ENCODE measurements at regions not wholly inside any gene's neighbourhood (a gene's known extent, or its start where the extent isn't known, plus 50 kb on each side); places are given as distances from the start of the nearest gene placed in this dataset.
"Not testable (repeated sequence)": the region's sequence is repeated elsewhere in the genome, so short reads cannot be mapped to it uniquely, and the experiment has no call there.

DNA sequence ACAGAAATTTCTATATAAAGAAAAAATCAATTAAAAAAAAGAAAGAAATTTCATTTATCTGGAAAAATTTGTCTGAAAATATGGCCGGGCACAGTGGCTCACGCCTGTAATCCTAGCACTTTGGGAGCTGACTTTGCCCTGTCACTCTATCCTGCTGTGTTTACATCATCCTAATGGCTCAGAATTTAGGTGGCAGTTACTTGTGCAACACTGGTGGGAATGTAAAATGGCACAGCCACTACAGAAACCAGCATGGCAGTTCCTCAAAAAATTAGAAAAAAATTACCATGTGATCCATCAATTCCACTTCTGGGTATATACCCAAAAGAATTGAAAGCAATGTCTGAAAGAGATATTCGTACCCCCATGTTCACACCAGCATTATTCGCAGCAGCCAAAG is 405.2 kb upstream of the AUTS2 start:
- DNase-seq (ENCODE audit: low read depth): no peak

DNA sequence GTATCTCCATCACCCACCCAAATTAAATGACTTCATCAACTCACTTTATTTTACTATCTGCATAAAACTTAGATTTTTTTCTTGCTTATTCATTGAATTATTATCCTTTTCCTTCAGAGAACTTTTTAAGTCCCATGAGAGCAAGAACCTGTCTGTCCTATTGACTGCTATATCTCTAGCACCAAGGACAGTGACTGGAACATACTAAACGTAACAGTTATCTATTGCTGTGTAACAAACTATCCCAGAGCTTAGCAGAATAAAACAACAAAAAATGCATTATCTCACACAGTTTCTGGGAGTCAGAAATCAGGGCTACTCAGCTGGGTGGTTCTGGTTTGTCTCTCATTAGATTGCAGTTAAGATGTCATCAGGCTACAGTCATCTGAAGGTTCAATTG is 401.7 kb upstream of the AUTS2 start:
- DNase-seq (ENCODE audit: low read depth): no peak

DNA sequence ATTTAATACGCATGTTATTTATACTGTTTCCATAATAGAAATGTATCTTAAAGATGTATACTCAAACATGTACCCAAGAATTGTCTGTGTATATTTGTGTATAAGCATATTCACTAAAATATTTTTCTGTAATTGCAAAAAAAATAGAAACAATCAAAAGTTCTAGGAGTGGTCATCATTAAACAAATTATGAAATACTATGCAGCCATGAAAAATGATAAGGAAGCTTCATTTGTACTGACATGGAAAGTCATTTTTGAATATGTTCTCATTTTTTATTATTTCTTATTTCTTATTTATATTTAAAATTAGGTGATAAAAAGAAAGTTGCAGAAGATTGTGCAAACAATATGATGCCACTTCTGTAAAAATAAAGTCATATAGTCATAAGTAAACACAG is 400.0 kb upstream of the AUTS2 start:
- no peak for DNase-seq (ENCODE audit: low read depth)

DNA sequence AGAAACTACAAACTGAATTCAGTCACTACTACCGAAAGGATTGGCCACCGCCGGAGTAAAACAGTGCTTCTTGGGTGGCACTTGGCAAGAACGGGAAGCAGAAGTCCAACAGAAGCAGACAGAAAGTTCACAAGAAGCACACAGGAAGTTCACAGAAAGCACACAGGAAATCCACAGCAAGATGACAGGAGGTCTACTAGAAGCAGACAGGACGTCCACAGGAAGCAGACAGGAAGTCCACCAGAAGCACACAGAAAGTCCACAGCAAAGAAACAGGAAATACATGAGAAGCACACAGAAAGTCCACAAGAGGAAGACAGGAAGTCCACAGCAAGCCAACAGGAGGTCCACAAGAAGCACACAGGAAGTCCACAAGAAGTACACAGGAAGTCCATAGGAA is 399.2 kb upstream of the AUTS2 start:
- no peak for DNase-seq (ENCODE audit: low read depth)

DNA sequence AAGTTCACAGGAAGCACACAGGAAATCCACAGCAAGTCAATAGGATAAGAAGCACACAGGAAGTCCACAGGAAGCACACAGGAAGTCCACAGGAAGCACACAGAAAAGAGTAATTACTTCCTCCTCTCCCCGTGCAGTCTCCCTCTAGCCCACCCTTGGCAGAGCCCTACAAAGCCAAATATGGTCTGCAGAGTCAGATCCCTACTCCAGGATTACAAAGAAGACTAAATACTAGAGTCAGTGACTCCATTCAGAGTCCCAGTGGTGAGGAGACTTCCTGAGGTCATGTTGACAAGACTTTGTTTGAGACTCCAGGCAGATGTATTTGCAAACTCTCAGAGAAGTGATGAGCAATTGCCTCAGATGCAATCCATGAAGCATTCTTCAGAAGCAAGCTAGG is 398.6 kb upstream of the AUTS2 start:
- DNase-seq (ENCODE audit: low read depth): no peak

DNA sequence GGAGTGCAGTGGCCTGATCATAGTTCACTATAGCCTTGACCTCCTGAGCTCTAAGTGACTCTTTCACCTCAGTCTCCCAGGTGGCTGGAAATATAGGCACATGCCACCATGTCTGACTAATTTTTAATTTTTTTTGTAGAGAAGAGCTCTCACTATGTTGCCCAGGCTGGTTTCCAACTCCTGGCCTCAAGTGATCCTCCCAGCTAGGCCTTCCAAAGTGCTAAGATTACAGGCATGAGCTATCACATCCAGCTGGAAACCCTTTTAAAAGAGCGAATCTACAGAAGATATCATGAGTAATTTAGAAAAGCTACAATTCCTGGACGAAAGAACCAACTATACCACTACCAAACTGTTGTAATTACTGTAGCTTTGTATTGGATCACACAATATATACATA is 394.4 kb upstream of the AUTS2 start:
- no peak for DNase-seq (ENCODE audit: low read depth)

DNA sequence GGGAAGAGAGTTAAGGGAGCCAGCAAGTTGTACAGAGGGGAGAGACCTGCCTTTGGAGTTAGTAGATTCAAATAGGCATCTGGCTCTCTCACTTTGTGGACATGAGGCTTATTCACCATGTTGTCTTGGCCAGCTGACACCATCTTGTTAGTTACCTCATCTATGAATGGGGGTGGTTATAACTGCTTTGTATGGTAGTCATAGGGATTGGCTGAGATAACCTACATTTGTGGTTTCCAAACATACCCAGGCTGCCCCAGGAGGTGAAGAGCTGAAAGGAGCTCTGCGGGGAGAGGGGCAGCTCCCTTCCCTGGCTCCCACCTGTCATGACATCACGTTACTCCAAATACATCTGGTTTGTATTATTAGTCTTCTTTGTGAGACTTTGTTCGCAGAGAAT is 393.3 kb upstream of the AUTS2 start:
- no peak for DNase-seq (ENCODE audit: low read depth)

DNA sequence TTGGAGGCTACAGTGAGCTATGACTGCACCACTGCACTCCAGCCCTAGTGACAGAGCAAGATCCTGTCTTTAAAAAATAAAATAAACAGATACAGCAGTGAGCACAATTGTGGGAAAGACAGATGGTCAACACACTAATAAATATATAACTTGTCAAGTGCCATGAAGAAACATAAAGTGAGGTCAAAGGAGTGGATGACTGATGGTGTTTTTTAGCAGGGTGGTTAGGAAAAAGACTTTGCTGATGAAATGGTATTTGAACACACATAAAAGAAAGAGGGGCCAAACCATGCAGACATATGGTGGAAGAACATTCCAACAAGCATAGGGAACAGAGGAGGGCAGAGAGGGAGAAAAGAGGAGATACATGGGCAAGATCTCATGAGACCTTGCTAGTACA is 392.7 kb upstream of the AUTS2 start:
- DNase-seq (ENCODE audit: low read depth): no peak

DNA sequence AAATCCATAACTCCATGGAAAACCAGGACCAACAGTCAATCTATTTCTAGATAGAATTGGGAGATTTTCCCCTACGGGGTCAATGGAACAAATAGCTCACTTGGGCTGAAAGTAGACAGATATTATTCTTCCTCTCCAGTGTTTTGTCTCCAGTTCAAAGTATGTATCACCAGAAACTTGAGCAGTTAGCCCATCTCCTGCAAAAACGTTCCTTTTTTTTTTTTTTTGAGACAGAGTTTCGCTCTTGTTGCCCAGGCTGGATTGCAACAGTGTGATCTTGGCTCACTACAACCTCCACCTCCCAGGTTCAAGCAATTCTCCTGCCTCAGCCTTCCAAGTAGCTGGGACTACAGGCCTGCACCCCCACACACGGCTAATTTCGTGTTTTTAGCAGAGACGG is 390.0 kb upstream of the AUTS2 start:
- no peak for DNase-seq (ENCODE audit: low read depth)

DNA sequence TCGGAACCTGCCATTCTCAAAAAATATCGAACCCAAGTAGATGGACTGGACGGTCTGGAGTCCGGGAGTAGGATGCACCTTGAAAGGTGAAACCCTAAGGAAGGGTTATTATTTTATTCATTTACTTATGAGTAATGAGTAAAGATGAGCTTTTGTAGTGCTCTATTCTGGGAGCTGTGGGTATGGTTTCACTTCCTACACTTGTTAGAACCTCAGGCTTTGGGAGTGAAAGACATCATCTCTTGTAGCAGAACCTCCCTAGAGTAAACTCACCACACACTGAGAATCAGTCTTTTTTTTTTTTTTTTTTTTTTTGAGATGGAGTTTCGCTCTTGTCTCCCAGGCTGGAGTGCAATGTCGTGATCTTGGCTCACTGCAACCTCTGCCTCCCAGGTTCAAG is 389.4 kb upstream of the AUTS2 start:
- DNase-seq (ENCODE audit: low read depth): no peak

DNA sequence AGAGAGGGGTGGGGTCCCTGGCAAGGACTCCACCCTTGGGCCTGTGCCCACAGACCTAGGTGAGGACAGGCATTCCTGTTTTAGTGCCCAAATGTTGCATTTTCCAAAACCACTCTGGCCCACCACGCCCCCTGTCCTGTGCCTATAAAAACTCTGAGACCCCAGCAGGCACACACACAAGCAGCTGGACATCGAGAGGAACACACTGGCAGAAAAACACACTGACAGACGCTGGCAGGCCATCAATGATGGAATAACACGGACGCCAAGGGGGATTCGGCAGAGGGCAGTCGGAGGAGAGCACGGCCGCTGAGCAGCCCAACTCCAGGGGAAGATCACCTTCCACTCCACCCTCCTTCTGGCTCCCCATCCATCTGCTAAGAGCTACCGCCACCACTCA is 386.9 kb upstream of the AUTS2 start:
- DNase-seq (ENCODE audit: low read depth): no peak

DNA sequence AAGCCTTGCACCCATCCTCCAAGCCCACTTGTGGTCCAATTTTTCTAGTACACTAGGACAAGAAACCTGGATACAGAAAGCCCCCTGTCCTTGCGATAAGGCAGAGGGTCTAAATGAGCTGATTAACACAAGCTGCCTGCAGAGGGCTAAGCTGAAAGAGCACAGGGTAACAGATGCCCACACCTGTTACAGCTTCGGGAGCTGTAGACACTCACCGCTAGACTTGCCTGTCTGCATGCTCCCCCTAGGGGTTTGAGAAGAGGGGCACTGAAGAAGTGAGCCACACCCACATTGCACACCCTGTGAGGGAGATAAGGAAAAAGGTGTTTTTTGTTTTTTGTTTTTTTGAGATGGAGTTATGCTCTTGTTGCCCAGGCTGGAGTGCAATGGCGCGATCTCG is 386.5 kb upstream of the AUTS2 start:
- DNase-seq (ENCODE audit: low read depth): no peak

DNA sequence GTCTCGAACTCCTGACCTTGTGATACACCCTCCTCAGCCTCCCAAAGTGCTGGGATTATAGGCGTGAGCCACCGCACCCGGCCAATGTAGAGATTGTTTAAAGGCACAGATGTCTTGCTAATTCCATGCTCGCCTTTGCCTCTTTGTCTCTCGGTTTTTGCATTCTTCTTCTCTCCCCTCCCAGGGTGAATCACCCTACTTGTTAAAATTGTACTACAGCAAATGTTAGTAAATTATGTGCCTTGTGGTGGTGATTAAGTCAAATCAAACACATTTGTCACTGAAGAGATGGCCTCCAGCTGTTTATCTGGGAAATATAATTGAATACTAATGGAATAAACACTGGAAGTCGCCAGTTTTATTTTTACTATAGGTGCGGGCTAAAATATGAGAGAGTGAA is 384.4 kb upstream of the AUTS2 start:
- no peak for DNase-seq (ENCODE audit: low read depth)

DNA sequence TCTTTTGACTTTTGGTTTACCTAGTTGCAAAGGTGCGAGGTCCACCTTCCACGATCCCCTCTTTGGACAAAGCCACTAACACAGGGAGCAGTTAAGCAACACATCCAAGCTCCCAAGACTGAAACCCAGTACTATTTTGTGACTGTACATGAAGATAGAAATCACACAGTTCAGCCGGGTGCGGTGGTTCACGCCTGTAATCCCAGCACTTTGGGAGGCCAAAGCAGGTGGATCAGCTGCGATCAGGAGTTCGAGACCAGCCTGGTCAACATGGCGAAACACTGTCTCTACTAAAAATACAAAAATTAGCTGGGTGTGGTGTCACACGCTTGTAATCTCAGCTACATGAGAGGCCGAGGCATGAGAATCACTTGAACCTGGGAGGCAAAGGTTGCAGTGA is 382.8 kb upstream of the AUTS2 start:
- DNase-seq (ENCODE audit: low read depth): not testable (repeated sequence)

DNA sequence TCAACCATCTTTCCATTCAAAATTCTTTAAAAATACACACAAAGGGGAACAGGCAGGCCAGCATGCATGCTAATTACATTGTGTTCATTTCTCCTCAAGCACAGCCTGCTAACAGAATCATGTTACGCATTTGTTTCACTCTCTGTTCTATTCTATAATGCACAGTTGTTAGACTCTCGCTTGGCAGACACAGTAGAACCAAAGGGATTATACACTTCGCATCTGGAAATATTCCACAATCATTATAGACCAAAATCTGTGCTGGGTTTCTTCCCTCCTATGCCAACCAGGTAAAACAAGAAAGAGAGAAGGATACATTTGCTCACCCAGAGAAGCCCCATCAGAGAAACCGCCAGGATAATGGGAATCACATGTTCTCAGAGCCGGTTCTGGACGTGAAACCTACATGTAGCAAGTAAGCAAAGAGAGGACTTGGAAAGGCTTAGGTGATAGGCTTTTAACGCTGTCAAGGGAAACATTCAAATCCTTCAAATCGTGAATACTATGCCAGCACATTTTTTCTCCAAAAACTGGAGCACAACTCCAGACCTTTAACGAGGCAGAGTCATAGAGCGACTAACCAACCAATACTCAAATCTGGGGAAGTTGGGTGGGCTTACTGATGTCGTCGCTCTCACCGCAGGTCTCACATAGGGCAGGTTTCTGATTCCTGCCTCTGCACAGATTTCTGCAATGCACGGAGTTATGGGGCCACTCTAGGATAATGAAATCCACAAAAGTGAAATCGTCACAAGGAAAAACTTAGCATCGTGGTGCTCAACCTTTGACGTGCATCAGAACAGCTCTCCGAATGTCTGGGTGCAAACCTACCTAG is 380.5 kb upstream of the AUTS2 start:
- DNase-seq (ENCODE audit: low read depth): no peak

DNA sequence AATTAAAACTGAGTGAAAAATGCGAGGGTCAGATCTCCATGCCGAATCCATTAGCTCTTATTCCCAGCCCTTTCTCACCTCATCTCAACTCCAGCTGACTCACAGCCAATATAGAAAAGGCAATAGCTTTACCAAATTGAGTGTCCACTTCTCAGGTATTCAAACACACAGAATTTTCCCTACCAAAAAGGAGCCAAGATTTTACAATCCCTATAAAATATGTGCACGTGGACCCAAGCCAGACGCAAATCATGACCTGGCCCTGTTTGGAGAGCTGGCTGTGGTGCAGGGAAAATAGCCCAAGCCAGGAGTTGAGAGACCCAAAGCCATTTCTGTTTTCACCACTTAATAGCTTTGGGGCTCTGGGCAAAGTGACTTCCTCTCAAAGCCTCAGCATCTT is 379.7 kb upstream of the AUTS2 start:
- DNase-seq (ENCODE audit: low read depth): no peak

DNA sequence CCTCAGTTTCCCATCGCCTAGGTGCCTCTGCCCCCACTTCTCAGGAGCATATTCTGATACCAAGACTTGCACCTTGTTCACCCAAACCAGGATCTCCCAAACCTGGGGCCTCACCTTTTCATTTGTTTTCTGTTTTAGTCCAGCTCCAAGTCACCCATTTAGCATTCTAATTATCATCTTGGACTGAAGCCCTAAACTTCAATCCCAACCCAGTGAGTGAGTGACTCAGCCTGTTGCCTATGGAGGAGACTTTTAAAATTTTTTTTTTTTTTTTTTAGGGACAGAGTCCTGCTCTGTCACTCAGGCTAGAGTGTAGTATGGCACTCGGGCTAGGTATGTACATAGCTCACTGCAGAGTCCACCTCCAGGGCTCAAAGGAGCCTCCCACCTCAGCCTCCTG is 378.9 kb upstream of the AUTS2 start:
- DNase-seq (ENCODE audit: low read depth): no peak

DNA sequence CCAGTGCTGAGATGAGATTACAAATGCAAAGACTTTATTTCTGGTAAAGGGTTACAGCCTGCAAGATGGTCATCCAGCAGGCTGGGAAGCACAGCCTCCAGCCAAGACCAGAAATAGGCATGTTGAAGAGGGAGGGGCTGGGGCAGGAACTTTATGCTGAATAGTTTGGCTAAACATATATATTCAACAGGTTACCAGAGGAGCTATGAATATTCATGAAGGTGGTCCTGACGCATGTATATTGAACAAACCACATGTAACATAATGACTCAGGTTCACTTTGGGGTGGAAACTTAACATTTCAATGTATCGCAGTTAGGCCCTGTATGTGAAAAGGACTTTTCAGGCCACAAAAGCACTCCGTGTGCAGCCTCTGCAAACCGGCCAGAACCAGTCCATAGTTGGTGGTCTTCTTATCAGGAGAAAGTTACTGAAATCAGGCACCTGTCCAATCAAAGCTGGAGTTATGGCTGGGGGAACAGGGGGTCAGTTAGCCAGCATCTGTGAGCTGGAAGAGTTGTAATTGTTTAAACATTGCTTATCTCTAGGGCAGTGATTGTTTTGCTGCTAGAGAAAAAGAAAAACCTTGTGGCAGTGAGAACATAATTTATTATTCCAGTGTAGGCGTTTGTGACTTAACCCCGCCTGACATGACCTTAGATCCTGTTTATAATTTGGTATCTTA is 372.9 kb upstream of the AUTS2 start:
- DNase-seq (ENCODE audit: low read depth): no peak

DNA sequence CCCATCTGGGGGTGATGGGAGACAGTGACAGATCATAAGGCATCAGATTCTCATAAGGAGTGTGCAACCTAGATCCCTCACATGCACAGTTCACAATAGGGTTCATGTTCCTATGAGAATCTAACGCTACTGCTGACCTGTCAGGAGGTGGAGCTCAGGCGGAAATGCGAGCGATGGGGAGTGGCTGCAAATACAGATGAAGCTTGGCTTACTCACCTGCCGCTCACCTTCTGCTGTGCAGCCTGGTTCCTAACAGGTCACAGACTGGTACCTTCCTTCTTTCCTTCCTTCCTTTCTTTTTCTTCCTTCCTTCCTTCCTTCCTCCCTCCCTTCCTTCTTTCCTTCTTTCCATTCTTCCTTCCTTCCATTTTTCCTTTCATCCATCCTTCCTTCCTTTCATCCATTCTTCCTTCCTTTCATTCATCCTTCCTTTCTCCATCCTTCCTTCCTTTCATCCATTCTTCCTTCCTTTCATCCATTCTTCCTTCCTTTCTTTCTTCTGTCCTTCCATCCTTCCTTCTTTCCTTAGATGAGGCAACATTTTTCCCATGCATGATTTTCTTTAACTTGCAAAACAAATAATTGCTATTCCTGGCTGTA is 370.0 kb upstream of the AUTS2 start:
- DNase-seq (ENCODE audit: low read depth): no peak

DNA sequence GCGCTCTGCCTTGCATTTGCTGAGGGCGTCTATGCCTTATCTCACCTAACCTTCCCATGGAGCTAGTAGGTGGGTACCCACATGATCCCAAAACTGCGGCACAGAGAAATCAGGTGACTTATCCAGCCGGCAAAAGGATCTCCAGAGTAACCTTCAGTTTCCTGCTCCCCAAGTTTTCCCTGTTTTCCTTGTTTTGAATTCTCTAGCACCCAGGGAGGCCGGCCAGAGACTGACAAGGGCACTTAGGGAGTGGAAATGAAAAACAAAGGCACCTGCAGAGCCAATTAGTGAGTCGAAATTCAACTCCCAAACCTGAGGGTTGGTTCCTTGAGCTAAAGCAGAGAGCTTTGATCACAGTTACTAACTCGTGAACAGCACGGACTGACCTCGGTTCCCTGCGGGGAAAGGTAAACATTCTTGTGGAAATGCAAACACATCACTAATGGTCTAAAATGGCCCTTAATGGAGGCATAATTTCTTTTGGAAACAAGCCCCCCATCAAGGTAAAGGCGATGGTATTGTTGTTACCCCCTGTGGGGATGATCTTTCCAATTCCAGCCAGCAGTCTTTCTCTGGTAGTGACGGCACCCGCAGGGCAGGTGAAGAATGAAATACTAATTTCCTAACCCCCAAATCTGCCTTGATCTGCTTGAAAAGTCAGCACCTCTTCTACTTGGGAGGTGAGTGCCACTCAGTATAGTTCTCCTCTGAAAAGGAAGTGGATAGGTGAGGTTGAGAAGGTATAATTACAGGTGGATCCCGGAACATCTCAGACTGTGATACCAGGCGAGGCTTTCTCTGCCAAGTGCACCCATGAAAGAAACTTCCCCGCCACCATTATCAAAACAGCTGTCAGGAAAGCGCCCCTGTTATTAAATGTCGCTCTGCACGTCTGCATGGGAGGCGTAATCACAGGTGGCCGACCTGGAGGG is 365.6 kb upstream of the AUTS2 start:
- DNase-seq (ENCODE audit: low read depth): no peak

DNA sequence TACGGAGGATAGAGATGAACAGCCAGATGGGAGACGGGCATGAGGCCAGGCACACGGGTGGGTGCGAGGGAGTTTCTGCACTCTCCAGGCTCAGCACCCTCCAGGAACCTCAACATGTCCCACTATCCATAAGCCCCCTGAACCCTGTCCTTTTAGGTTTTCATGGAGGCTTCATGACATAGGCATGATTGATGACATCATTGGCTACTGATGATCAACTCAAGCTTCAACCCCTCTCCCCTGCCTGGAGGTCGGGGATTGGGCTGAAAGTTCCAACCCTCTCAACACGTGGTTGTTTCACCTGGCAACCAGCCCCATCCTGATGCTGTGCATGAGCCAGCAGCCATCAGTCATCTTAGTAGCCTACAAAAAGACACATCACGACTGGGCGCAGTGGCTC is 360.7 kb upstream of the AUTS2 start:
- no peak for DNase-seq (ENCODE audit: low read depth)

DNA sequence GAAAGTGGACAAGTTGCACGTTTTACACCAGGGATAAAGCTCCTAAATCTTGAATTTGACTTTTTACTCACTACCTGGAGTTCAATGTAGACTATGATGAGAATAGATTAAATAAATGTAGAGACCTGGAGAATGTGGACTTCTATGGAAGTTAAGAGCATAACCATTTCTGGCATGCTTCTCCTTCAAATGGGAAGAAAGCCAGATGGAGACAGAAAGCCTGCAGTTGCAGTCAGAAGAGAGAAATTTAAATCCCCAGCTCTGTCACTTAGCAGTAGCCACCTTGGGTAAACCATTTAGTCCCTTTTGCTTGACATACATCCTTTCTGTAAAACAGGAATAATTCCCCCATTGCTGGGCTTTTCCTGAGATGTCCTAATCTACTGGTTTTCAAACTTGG is 355.3 kb upstream of the AUTS2 start:
- no peak for DNase-seq (ENCODE audit: low read depth)
